ENCODE measurements at regions not wholly inside any gene's neighbourhood (a gene's known extent, or its start where the extent isn't known, plus 50 kb on each side); places are given as distances from the start of the nearest gene placed in this dataset.

DNA sequence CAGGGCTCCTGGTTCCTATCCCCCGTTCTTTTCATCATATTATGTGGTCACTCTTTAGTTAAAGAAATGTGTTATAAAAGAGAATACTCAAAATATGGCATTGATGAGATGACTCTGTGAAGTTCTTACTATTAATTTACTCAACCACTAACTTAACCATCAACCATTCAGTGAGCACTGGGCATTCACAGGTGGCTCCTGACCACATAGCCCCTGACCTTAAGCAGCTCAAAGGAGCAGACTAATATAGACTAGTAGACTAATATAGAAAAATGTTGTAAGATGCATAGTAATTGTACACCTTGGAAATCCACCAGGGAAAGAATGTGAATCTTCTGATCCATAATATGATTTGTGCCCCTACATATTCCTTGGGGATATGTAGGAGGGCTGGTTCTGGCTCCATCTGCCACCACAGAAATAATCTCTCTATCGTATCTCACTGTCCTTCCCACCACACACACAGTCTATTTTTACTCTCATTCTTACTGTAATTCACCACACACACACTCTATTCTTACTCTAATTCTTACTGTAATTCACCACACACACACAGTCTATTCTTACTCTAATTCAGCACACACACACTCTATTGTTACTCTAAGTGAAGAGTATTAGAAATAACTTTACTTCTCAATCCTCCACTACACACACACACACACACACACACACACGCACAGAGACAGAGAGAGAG, 188.9 kb upstream of the ITGA4 start:
- H3K27me3 Mint-ChIP-seq (ENCODE audit: low read depth in 3 of 3), result peaks cover 0 to 2% (median 0%) of the 10 kb centered on the region in 3 donors
- H3K36me3 Mint-ChIP-seq, result peaks cover 2 to 15% (median 14%) of the 10 kb centered on the region in 3 donors
- no peak overlapping the region for H3K4me3 Mint-ChIP-seq
- peaks cover 20 to 28% of the 10 kb centered on the region in 2 donors for H3K4me1 Mint-ChIP-seq
- H3K27ac Mint-ChIP-seq, result peak overlapping the region in 1 of 6 donors; percentile 0
- H3K9me3 Mint-ChIP-seq, result peaks cover 0 to 2% (median 0%) of the 10 kb centered on the region in 6 donors
- no peak for DNase-seq

DNA sequence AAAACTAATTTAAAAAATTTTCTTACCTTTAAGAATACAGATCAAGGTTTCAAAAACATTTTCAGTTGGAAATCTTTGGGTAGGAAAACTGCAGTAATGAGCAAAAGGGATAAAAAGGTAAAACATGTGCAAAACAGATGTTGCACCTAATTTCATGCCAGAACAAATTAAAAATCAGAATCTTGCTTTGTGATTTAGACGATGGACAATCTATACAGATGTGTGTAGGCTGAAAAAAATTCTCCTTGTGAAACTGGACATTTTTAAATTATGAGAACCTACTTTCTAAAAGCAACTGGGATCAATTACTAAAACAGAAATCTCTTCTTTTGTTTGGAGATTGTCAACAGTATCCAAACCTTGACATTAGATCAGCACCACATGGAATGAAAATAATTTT, 183.2 kb upstream of the ITGA4 start:
- Mint-ChIP-seq H3K27me3 (ENCODE audit: low read depth in 3 of 3) (peaks cover 0 to 2% (median 0%) of the 10 kb centered on the region in 3 donors), H3K27ac (peak overlapping the region in 1 of 6 donors; percentile 22), H3K4me3 (no peak overlapping the region), H3K9me3 (no peaks in the 10 kb centered on the region), H3K36me3 (peaks cover 0 to 3% (median 0%) of the 10 kb centered on the region in 3 donors), H3K4me1 (peaks cover 31 to 35% of the 10 kb centered on the region in 2 donors)
- no peak for DNase-seq

DNA sequence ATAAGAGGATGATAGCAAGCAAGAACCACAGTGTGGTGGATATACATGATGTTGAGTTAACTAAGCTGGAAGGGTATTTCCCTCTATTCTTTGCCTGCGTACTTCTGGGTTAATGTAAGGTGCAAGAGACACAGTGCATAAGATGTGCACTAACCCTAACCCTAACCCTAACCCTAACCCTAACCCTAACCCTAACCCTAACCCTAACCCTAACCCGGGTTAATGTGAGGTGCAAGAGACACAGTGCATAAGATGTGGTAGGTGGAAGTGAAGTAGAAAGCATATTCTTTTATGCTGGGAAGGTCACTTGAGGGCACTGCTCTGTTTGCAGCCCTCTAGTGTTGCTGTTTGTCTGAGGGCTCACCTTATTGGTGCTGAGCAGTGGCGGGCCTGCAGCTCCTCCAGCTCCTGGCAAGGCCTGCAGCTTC, 181.5 kb upstream of the ITGA4 start:
- Mint-ChIP-seq H3K27ac (peak overlapping the region; percentile 81 to 91 (median 88)), H3K36me3 (no peaks in the 10 kb centered on the region), H3K9me3 (no peaks in the 10 kb centered on the region), H3K4me3 (peak overlapping the region in 2 of 5 donors; percentile 21 to 40), H3K27me3 (ENCODE audit: low read depth in 3 of 3) (peaks cover 0 to 2% (median 0%) of the 10 kb centered on the region in 3 donors), H3K4me1 (peaks cover 32 to 34% of the 10 kb centered on the region in 2 donors)
- DNase-seq, result peak; percentile 38 to 50 (median 49)

DNA sequence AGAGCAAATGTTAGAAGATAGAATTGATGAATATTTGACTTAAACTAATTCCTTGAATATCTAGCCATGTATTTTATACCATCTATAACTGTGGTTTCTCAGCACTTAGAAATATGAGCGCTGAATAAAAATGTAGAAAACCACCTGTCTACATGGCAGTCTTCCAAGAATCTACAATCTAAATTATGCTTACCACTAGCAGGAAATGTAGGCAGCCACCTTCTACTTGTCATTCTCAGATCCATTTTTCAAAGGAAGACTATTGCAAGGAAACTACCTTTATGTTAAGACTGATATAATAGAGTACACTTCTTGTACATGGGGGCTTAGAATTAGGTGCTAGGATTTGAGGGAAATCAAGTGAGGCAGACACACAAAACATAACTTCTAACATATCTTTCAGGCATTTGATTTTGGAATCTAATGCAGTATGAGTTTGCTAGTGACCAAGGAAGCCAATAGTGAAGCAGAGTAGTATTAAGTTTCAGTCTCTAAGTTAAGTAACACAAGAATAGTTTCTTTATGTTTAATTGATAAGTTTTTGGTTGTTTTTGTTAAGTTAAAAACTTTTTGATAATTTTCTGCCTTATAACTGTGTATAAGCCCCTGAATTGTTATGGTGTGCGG, 175.9 kb upstream of the ITGA4 start:
- peak; percentile 32 to 36 (median 35) for DNase-seq
- Mint-ChIP-seq H3K27ac (peak overlapping the region; percentile 46 to 90 (median 73)), H3K27me3 (ENCODE audit: low read depth in 3 of 3) (no peaks in the 10 kb centered on the region), H3K4me3 (peak overlapping the region in 4 of 5 donors; percentile 0 to 41 (median 28)), H3K36me3 (no peaks in the 10 kb centered on the region), H3K9me3 (no peaks in the 10 kb centered on the region), H3K4me1 (peaks cover 27 to 28% of the 10 kb centered on the region in 2 donors)

DNA sequence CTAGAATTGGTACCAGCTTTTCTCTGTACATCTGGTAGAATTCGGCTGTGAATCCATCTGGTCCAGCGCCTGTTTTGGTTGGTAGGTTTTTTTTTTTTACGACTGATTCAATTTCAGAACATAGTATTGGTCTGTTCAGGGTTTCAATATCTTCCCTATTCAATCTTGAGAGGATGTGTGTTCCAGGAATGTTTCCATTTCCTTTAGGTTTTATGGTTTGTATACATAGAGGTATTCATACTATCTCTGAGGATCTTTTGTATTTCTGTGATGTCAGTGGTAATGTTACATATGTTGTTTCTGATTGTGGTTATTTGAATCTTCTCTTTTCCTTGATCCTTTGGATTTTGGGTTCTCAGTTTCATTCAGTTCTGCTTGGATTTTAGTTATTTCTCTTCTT, 172.1 kb upstream of the ITGA4 start:
- Mint-ChIP-seq H3K4me1 (peaks cover 20 to 22% of the 10 kb centered on the region in 2 donors), H3K9me3 (no peaks in the 10 kb centered on the region), H3K27me3 (ENCODE audit: low read depth in 3 of 3) (peaks cover 0 to 6% (median 6%) of the 10 kb centered on the region in 3 donors), H3K27ac (peak overlapping the region in 3 of 6 donors; percentile 13 to 62 (median 21)), H3K36me3 (no peaks in the 10 kb centered on the region), H3K4me3 (no peak overlapping the region)
- no peak for DNase-seq

DNA sequence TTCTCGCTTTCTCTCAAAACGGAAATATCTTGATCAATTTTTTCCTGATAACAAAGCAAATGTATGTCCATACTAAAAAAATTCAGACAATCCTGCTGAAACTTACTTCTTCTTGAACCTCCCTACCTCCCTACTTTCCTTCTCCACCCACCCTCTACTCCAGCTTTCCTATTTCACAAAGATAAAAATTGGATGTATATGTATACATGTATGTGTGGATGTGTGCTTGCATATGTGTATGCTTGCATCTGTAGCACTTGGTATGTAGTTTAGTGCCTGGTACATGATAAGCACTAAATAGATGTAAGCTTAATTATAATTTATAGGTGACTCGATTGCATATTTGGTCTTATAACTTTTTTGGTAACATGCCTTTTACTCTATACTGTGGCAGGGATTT, 167.5 kb upstream of the ITGA4 start:
- DNase-seq, result no peak
- Mint-ChIP-seq H3K27me3 (ENCODE audit: low read depth in 3 of 3) (peaks cover 0 to 8% (median 6%) of the 10 kb centered on the region in 3 donors), H3K4me1 (peaks cover 0 to 4% of the 10 kb centered on the region in 2 donors), H3K27ac (peak overlapping the region in 1 of 6 donors; percentile 1), H3K4me3 (no peak overlapping the region), H3K9me3 (peaks cover 0 to 2% (median 0%) of the 10 kb centered on the region in 6 donors), H3K36me3 (peaks cover 5 to 15% (median 10%) of the 10 kb centered on the region in 3 donors)

DNA sequence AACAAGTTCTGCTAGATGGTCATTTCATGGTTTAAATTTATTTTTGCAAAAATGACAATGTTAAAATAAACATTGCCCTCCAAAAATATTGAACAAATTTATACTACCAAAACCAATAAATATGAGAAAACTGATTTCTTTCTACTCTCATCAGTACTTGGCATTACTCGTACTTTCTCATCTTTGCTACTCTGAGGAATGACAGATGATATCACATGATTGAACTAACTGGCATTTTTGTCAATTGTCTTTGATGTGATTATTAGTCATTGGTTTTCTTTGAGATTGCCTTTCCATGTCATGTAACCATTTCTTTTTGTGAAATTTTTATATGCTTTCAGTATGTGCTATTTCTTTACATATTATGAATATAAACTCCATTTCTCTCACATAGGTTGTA, 167.0 kb upstream of the ITGA4 start:
- H3K27ac Mint-ChIP-seq, result no peak overlapping the region
- H3K4me1 Mint-ChIP-seq, result peaks cover 0 to 4% of the 10 kb centered on the region in 2 donors
- H3K36me3 Mint-ChIP-seq, result peaks cover 5 to 18% (median 10%) of the 10 kb centered on the region in 3 donors
- H3K27me3 Mint-ChIP-seq (ENCODE audit: low read depth in 3 of 3), result peaks cover 0 to 8% (median 6%) of the 10 kb centered on the region in 3 donors
- no peak overlapping the region for H3K4me3 Mint-ChIP-seq
- H3K9me3 Mint-ChIP-seq, result peaks cover 0 to 4% (median 2%) of the 10 kb centered on the region in 6 donors
- no peak for DNase-seq

DNA sequence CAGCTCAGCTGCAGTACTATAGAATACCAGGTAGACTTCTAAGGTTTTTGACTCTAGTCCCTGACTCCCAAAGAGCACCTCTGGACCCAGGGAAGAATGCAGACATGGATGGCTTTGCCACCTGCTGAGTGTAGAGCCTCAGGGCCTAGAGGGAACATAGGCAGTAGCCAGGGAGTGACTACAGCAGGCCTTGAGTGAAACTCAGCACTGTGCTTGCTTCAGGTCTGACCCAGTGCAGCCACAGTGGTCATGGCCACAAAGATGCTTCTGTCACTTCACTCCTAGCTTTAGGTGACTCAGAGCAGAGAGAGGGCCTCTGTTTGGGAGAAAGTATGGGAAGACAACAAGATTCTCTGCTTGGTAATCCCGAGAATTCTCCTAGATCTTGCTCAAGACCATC, 162.2 kb upstream of the ITGA4 start:
- no peak for DNase-seq
- peaks cover 6 to 9% of the 10 kb centered on the region in 2 donors for H3K4me1 Mint-ChIP-seq
- H3K4me3 Mint-ChIP-seq, result no peak overlapping the region
- H3K27ac Mint-ChIP-seq, result peak overlapping the region in 1 of 6 donors; percentile 29
- peaks cover 0 to 4% (median 2%) of the 10 kb centered on the region in 3 donors for H3K27me3 Mint-ChIP-seq (ENCODE audit: low read depth in 3 of 3)
- peaks cover 25 to 47% (median 33%) of the 10 kb centered on the region in 3 donors for H3K36me3 Mint-ChIP-seq
- peaks cover 10 to 32% (median 19%) of the 10 kb centered on the region in 6 donors for H3K9me3 Mint-ChIP-seq

DNA sequence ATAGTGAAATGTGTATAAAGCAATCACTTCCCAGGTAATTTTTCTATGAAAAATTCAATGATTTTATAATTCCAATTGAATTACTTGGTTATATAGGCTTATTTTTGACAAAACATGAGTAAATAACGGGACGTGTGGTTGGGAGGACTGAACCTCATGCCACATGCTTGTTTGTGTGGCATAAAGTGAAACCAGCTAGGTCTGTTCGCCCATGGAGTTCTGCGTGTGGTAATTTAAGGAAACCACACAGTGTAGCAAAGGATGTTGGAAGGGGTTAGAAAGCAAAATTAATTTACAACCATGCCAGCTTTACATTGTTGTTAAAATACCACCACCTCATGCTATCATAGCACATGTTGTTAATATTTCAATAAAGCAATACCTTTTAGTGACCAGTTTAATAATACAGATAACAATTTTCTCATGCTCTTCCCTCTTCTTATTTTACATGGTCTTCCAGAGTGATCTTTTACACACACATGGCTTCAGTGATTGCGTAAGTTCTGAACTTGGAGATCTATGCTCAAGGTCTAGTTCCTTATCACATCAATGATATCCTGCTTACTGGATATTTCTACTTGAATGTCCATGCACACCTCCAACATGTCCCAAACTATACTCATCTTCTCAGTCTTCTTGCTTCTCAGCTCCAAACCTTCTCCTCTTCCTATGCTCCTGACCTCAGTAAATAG, 156.4 kb upstream of the ITGA4 start:
- Mint-ChIP-seq H3K4me1 (peaks cover 47 to 55% of the 10 kb centered on the region in 2 donors), H3K27me3 (ENCODE audit: low read depth in 3 of 3) (peaks cover 0 to 9% (median 6%) of the 10 kb centered on the region in 3 donors), H3K36me3 (peaks cover 15 to 24% (median 19%) of the 10 kb centered on the region in 3 donors), H3K27ac (peak overlapping the region; percentile 66 to 92 (median 80)), H3K9me3 (peaks cover 5 to 22% (median 14%) of the 10 kb centered on the region in 6 donors), H3K4me3 (peak overlapping the region; percentile 66 to 86 (median 76))
- DNase-seq, result peak; percentile 76 to 81 (median 81)

DNA sequence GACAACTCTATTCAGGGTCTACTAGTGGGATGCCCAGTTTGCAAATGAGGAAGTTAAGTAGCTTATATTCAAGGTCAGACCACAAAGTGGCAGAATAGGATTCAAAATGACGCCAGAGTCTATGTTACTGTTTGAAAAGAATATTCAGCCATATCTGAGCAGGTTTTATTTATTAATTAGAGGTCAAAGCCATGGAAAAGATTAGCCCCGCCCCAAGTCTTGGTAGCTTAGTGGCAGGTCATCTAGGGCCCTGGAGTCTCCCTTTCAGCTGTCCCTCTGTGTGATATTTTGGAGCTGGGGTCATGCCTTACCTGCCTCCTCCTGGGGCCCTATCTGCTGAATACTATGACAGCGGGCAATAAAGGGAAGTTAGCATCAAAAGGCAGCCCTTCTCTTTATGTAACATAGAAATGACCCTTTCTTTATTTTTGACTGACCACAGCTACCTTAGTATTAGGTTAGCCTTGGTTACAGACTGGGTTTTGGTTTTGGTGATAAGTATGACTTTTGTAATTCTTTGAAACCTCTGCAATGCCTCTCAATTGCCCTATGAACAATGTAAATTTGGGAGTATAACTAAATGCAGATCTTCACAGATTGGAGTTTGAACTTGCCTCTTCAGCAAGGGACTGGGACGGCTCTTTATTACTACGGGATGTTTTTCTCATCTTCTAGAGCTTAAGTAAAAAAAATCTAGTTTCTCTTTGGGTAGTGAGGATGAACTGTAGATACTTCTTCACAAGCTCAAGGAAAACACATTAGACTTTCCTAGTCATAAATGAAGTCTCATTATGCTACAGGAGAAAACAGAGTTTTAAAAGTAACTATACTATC, 153.0 kb upstream of the ITGA4 start:
- Mint-ChIP-seq H3K27me3 (ENCODE audit: low read depth in 3 of 3) (peaks cover 2 to 7% (median 6%) of the 10 kb centered on the region in 3 donors), H3K27ac (peak overlapping the region; percentile 88 to 97 (median 92)), H3K4me1 (peaks cover 81 to 88% of the 10 kb centered on the region in 2 donors), H3K36me3 (peaks cover 0 to 6% (median 0%) of the 10 kb centered on the region in 3 donors), H3K9me3 (peaks cover 0 to 3% (median 0%) of the 10 kb centered on the region in 6 donors), H3K4me3 (peak overlapping the region; percentile 37 to 82 (median 73))
- DNase-seq, result no peak

DNA sequence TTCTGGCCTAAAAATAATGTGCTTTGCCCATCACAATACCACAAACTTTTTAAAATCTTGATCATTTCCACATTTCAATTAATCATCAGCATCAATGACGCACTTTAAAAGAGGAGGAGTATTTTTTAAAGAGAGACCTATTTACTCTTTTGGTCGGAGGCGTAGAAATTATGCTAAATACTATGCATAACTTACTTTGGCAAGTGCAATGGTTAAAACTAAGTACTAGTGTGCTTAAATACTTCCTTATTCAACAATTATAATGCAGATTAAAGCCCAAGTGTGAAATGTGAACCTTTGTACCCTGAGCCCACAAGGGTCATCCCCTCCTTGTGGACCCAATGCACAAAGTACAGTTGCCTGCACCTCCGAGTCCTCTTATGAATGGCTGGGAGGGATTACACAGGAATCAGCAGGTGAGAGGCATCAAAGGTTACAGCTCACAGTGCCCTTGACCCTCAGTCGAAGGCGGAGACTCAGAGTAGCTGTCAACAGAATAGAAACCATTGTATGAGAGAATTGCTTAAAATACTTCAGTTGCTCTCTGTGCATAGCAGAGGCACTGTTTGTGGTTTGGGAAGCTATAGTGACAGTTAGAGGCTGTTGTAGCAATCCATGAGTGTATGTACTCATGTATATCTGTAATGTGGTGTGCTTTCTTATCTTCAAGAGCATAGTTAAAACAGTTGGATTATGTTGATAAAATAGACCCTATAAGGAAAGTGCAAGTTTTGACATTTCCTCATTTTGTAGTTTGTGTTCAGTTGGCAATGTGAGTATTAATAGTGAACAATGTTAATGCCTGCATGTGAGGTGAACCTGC, 151.7 kb upstream of the ITGA4 start:
- Mint-ChIP-seq H3K9me3 (no peaks in the 10 kb centered on the region), H3K4me1 (peaks cover 78 to 84% of the 10 kb centered on the region in 2 donors), H3K36me3 (no peaks in the 10 kb centered on the region), H3K4me3 (peak overlapping the region; percentile 51 to 82 (median 77)), H3K27me3 (ENCODE audit: low read depth in 3 of 3) (peaks cover 2 to 6% (median 3%) of the 10 kb centered on the region in 3 donors), H3K27ac (peak overlapping the region; percentile 91 to 97 (median 92))
- DNase-seq, result peak in 2 of 3 donors; percentile 30 to 40

DNA sequence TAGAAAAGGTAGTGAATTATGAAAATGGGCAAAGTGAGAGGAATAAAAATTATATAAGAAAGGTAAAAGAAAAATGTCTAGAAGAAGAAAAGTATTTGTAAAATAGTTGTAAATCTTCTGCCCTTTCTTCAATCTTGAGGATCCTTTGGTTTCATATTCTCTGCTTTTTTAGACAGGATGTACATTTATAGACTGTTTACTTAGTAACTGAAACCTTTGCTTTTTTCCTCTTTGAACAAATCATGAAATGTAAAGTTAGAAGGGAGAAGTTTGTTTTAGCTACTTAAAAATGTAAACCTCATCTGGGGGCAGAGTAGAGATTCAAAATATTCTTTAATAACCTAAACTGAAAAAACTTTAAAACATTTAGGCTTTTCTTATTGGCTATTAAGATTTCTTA, 150.4 kb upstream of the ITGA4 start:
- peaks cover 0 to 2% (median under 1%) of the 10 kb centered on the region in 3 donors for H3K27me3 Mint-ChIP-seq (ENCODE audit: low read depth in 3 of 3)
- peak; percentile 28 to 38 (median 37) for DNase-seq
- H3K36me3 Mint-ChIP-seq, result no peaks in the 10 kb centered on the region
- H3K4me1 Mint-ChIP-seq, result peaks cover 69 to 75% of the 10 kb centered on the region in 2 donors
- peak overlapping the region; percentile 91 to 97 (median 92) for H3K27ac Mint-ChIP-seq
- H3K9me3 Mint-ChIP-seq, result no peaks in the 10 kb centered on the region
- H3K4me3 Mint-ChIP-seq, result peak overlapping the region; percentile 51 to 82 (median 77)
